Loucy (cell line): ENCODE measurements at regions not wholly inside any gene's neighbourhood (a gene's known extent, or its start where the extent isn't known, plus 50 kb on each side); places are given as distances from the start of the nearest gene placed in this dataset.
"Not testable (repeated sequence)": the region's sequence is repeated elsewhere in the genome, so short reads cannot be mapped to it uniquely, and the experiment has no call there.

ENCODE experiments used
- EZH2phosphoT487 ChIP-seq: fragments of 200-600 bp; IDR thresholded peaks from 2 replicates; pipeline ENCODE4 v1.6.1; 2018; ENCODE audit warnings: antibody characterized with exemption, mild to moderate bottlenecking, moderate library complexity, borderline replicate concordance
- TF ChIP-seq, protein P1 (sequence below): fragments of 200-600 bp; sonication (generic); conservative IDR thresholded peaks from 2 replicates; pipeline ENCODE4 v1.5.1; 2014; ENCODE audit warnings: mild to moderate bottlenecking, antibody characterized with exemption, low read length

- TF ChIP-seq, protein P1, sequence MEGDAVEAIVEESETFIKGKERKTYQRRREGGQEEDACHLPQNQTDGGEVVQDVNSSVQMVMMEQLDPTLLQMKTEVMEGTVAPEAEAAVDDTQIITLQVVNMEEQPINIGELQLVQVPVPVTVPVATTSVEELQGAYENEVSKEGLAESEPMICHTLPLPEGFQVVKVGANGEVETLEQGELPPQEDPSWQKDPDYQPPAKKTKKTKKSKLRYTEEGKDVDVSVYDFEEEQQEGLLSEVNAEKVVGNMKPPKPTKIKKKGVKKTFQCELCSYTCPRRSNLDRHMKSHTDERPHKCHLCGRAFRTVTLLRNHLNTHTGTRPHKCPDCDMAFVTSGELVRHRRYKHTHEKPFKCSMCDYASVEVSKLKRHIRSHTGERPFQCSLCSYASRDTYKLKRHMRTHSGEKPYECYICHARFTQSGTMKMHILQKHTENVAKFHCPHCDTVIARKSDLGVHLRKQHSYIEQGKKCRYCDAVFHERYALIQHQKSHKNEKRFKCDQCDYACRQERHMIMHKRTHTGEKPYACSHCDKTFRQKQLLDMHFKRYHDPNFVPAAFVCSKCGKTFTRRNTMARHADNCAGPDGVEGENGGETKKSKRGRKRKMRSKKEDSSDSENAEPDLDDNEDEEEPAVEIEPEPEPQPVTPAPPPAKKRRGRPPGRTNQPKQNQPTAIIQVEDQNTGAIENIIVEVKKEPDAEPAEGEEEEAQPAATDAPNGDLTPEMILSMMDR: peak; percentile 74
- TF ChIP-seq EZH2phosphoT487: not testable (repeated sequence)
These were observed 249.4 kb upstream of the NOTCH2NLA start for GRCh38 chr1:146478125-146478720.
